Neural cell (in vitro differentiated cells): ENCODE measurements at regions not wholly inside any gene's neighbourhood (a gene's known extent, or its start where the extent isn't known, plus 50 kb on each side); places are given as distances from the start of the nearest gene placed in this dataset.

Source experiments
- H2AFZ ChIP-seq: fragments of 200-600, 300-800 bp; sonication (generic), shearing (Covaris generic); 2 replicates; pipeline ENCODE4 v1.6.0; 2014; ENCODE audit warnings: low read depth, mild to moderate bottlenecking, antibody characterized with exemption, low read length, moderate library complexity
- H3F3A ChIP-seq: fragments of 200-600 bp; shearing (Covaris generic); 2 replicates; pipeline ENCODE4 v1.6.1; 2016; ENCODE audit warnings: mild to moderate bottlenecking, moderate library complexity, mixed read lengths, antibody characterized with exemption, low read length; ENCODE audit not compliant: insufficient read depth, poor library complexity, severe bottlenecking
- H3K27ac ChIP-seq: fragments of 200-600, 300-800 bp; sonication (generic), shearing (Covaris generic); 2 replicates; pipeline ENCODE4 v1.5.1; 2014; ENCODE audit warnings: mild to moderate bottlenecking, low read length, moderate library complexity
- H3K27me3 ChIP-seq: fragments of 300-800, 200-600 bp; sonication (generic), shearing (Covaris generic); 2 replicates; pipeline ENCODE4 v1.6.0; 2014; ENCODE audit warnings: mild to moderate bottlenecking, low read depth, low read length, moderate library complexity; ENCODE audit not compliant: insufficient read depth
- H3K36me3 ChIP-seq: fragments of 300-800, 200-600 bp; sonication (generic), shearing (Covaris generic); 2 replicates; pipeline ENCODE4 v1.5.1; 2014; ENCODE audit warnings: mild to moderate bottlenecking, antibody characterized with exemption, low read length, moderate library complexity; ENCODE audit not compliant: insufficient read depth
- H3K4me2 ChIP-seq: fragments of 300-800, 200-600 bp; sonication (generic), shearing (Covaris generic); 2 replicates; pipeline ENCODE4 v1.6.0; 2014; ENCODE audit warnings: mild to moderate bottlenecking, low read length
- H3K4me3 ChIP-seq: fragments of 300-800, 200-600 bp; sonication (generic), shearing (Covaris generic); 2 replicates; pipeline ENCODE4 v1.5.1; 2014; ENCODE audit warnings: mild to moderate bottlenecking, low read length, moderate library complexity
- H3K79me2 ChIP-seq: fragments of 200-600 bp; shearing (Covaris generic); replicated peaks from 2 replicates; pipeline ENCODE4 v1.6.0; 2014; ENCODE audit warnings: mild to moderate bottlenecking, low read length, moderate library complexity; ENCODE audit not compliant: insufficient read depth
- H3K9ac ChIP-seq: fragments of 300-800, 200-600 bp; sonication (generic), shearing (Covaris generic); 2 replicates; pipeline ENCODE4 v1.6.1; 2016; ENCODE audit warnings: mild to moderate bottlenecking, low read length, mixed read lengths
- H3K9me2 ChIP-seq: fragments of 200-600 bp; shearing (Covaris generic); 2 replicates; pipeline ENCODE4 v1.6.1; 2016; ENCODE audit warnings: mild to moderate bottlenecking, low read length, mixed read lengths; ENCODE audit not compliant: insufficient read depth
- H3K9me3 ChIP-seq: fragments of 200-600, 300-800 bp; sonication (generic), shearing (Covaris generic); 2 replicates; pipeline ENCODE4 v1.6.1; 2016; ENCODE audit warnings: mild to moderate bottlenecking, mixed run types, low read length, moderate library complexity, mixed read lengths
- H4K20me1 ChIP-seq: fragments of 200-600 bp; shearing (Covaris generic); 2 replicates; pipeline ENCODE4 v1.6.1; 2016; ENCODE audit warnings: mild to moderate bottlenecking, mixed run types; ENCODE audit not compliant: insufficient read depth
- EP300 ChIP-seq: fragments of 450-650 bp; conservative IDR thresholded peaks from 2 replicates; pipeline ENCODE4 v1.6.1; 2014; ENCODE audit warnings: antibody characterized with exemption, mild to moderate bottlenecking, moderate library complexity; ENCODE audit not compliant: poor library complexity, severe bottlenecking
- EZH2 ChIP-seq: fragments of 200-600, 300-800 bp; shearing (Covaris generic), sonication (generic); IDR thresholded peaks from 2 replicates; pipeline ENCODE4 v1.6.1; 2014; ENCODE audit warnings: antibody characterized with exemption, low read length, borderline replicate concordance, mild to moderate bottlenecking; ENCODE audit not compliant: insufficient read depth, poor library complexity, severe bottlenecking
- MXI1 ChIP-seq: fragments of 450-650 bp; conservative IDR thresholded peaks from 2 replicates; pipeline ENCODE4 v1.6.1; 2014; ENCODE audit warnings: antibody characterized with exemption, mild to moderate bottlenecking; ENCODE audit not compliant: poor library complexity, severe bottlenecking
- POLR2AphosphoS5 ChIP-seq: IDR thresholded peaks from 2 replicates; pipeline ENCODE4 v1.6.1; 2012
- RAD21 ChIP-seq: fragments of 450-650 bp; conservative IDR thresholded peaks from 2 replicates; pipeline ENCODE4 v1.6.1; 2014; ENCODE audit warnings: antibody characterized with exemption, mild to moderate bottlenecking, moderate library complexity
- SMC3 ChIP-seq: fragments of 450-650 bp; conservative IDR thresholded peaks from 2 replicates; pipeline ENCODE4 v1.6.1; 2014; ENCODE audit warnings: antibody characterized with exemption, mild to moderate bottlenecking, moderate library complexity; ENCODE audit not compliant: poor library complexity
- TAF1 ChIP-seq: IDR thresholded peaks from 2 replicates; pipeline ENCODE4 v1.6.1; 2012; ENCODE audit warnings: low read depth
- TF ChIP-seq, protein P1 (sequence below): IDR thresholded peaks from 2 replicates; pipeline ENCODE4 v1.6.1; 2012; ENCODE audit warnings: borderline replicate concordance
- TF ChIP-seq, protein P2 (sequence below): fragments of 450-650 bp; IDR thresholded peaks from 2 replicates; pipeline ENCODE4 v1.5.1; 2014; ENCODE audit warnings: antibody characterized with exemption, mild to moderate bottlenecking, moderate library complexity; ENCODE audit not compliant: poor library complexity, severe bottlenecking

DNA sequence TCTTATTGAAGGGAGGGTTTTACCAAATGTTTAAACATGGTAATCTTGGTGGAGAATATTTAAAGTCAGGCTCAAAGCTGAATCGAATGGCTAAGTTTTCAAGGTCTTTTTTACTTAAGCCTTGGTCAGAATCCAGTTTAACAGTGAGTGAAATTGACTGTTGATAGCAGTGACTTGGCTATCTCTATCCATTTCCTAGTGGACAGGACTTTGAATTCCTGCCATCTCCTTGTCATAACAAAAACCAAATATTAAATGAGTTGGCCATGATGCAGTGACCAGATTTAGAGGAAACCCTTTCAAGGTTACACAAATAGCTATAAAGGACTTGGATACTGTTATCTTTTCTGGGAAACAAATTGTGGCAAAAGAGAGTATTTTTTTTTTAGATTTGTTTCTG is 92.0 kb downstream of the JRKL start:
- Histone ChIP-seq H3K9ac (no peak overlapping the region), H3K79me2 (no peaks in the 10 kb centered on the region), H3K4me2 (no peak overlapping the region), H3F3A (no peaks in the 10 kb centered on the region), H3K27me3 (no peaks in the 10 kb centered on the region), H3K9me3 (no peaks in the 10 kb centered on the region), H3K27ac (no peak overlapping the region), H3K9me2 (no peaks in the 10 kb centered on the region), H3K36me3 (no peaks in the 10 kb centered on the region), H4K20me1 (no peaks in the 10 kb centered on the region), H2AFZ (no peak overlapping the region), H3K4me3 (no peak overlapping the region)
- TF ChIP-seq RAD21 (no peak), MXI1 (no peak), TAF1 (no peak), POLR2AphosphoS5 (no peak)
- TF ChIP-seq, protein P1, sequence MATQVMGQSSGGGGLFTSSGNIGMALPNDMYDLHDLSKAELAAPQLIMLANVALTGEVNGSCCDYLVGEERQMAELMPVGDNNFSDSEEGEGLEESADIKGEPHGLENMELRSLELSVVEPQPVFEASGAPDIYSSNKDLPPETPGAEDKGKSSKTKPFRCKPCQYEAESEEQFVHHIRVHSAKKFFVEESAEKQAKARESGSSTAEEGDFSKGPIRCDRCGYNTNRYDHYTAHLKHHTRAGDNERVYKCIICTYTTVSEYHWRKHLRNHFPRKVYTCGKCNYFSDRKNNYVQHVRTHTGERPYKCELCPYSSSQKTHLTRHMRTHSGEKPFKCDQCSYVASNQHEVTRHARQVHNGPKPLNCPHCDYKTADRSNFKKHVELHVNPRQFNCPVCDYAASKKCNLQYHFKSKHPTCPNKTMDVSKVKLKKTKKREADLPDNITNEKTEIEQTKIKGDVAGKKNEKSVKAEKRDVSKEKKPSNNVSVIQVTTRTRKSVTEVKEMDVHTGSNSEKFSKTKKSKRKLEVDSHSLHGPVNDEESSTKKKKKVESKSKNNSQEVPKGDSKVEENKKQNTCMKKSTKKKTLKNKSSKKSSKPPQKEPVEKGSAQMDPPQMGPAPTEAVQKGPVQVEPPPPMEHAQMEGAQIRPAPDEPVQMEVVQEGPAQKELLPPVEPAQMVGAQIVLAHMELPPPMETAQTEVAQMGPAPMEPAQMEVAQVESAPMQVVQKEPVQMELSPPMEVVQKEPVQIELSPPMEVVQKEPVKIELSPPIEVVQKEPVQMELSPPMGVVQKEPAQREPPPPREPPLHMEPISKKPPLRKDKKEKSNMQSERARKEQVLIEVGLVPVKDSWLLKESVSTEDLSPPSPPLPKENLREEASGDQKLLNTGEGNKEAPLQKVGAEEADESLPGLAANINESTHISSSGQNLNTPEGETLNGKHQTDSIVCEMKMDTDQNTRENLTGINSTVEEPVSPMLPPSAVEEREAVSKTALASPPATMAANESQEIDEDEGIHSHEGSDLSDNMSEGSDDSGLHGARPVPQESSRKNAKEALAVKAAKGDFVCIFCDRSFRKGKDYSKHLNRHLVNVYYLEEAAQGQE = no peak
- TF ChIP-seq, protein P2, sequence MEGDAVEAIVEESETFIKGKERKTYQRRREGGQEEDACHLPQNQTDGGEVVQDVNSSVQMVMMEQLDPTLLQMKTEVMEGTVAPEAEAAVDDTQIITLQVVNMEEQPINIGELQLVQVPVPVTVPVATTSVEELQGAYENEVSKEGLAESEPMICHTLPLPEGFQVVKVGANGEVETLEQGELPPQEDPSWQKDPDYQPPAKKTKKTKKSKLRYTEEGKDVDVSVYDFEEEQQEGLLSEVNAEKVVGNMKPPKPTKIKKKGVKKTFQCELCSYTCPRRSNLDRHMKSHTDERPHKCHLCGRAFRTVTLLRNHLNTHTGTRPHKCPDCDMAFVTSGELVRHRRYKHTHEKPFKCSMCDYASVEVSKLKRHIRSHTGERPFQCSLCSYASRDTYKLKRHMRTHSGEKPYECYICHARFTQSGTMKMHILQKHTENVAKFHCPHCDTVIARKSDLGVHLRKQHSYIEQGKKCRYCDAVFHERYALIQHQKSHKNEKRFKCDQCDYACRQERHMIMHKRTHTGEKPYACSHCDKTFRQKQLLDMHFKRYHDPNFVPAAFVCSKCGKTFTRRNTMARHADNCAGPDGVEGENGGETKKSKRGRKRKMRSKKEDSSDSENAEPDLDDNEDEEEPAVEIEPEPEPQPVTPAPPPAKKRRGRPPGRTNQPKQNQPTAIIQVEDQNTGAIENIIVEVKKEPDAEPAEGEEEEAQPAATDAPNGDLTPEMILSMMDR = no peak

DNA sequence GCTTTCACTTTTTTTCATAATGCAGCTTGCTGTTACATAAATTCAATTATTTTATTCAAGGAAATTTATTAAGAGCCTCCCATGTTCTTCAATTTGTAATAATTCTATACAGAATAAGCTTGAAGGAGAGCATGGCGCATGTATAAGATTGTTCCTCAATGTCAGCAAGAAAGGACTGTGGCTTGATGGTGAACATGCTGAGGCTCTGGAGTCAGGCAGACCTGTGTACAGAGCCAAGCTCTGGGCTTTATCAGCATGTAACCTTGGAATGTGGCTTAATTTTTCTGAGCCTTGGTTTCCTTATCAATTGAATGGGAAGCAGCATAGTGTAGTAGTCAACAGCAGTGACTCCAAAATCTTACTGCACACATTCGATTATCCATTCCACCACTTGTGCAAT is 92.4 kb downstream of the JRKL start:
- Histone ChIP-seq H3K79me2 (no peaks in the 10 kb centered on the region), H3K36me3 (no peaks in the 10 kb centered on the region), H2AFZ (no peak overlapping the region), H3K27me3 (no peaks in the 10 kb centered on the region), H3K4me2 (no peak overlapping the region), H3K9me3 (no peaks in the 10 kb centered on the region), H4K20me1 (no peaks in the 10 kb centered on the region), H3K27ac (no peak overlapping the region), H3K9ac (no peak overlapping the region), H3K9me2 (no peaks in the 10 kb centered on the region), H3K4me3 (no peak overlapping the region), H3F3A (no peaks in the 10 kb centered on the region)
- TF ChIP-seq TAF1 (no peak), SMC3 (no peak), MXI1 (no peak), EP300 (no peak), EZH2 (no peak), POLR2AphosphoS5 (no peak), RAD21 (no peak)
- TF ChIP-seq, protein P2 = no peak
- TF ChIP-seq, protein P1 = no peak
